ENCODE measurements at regions not wholly inside any gene's neighbourhood (a gene's known extent, or its start where the extent isn't known, plus 50 kb on each side); places are given as distances from the start of the nearest gene placed in this dataset.

GRCh38 chr4:141340458-141340857, 119.8 kb downstream of the ZNF330 start:
- no peak overlapping the region for H3K4me3 ChIP-seq (ENCODE audit: low read depth, low read length)
- TF ChIP-seq CTCF (conservative IDR thresholded peaks at IDR 0.05; ENCODE audit: low read depth, low read length): no peak
- no peak for DNase-seq (ENCODE audit: low read depth)

- peak; percentile 62 for TF ChIP-seq CTCF (conservative IDR thresholded peaks at IDR 0.05; ENCODE audit: low read depth, low read length)
- DNase-seq (ENCODE audit: low read depth): no peak
- H3K4me3 ChIP-seq (ENCODE audit: low read depth, low read length): no peak overlapping the region
Measured at GRCh38 chr4:141346144-141346543, 125.4 kb downstream of the ZNF330 start.

- no peak for TF ChIP-seq CTCF (conservative IDR thresholded peaks at IDR 0.05; ENCODE audit: low read depth, low read length)
- no peak overlapping the region for H3K4me3 ChIP-seq (ENCODE audit: low read depth, low read length)
- DNase-seq (ENCODE audit: low read depth): no peak
Measured at GRCh38 chr4:141347684-141348083, 127.0 kb downstream of the ZNF330 start.

- no peak for DNase-seq (ENCODE audit: low read depth)
- no peak for TF ChIP-seq CTCF (conservative IDR thresholded peaks at IDR 0.05; ENCODE audit: low read depth, low read length)
- no peak overlapping the region for H3K4me3 ChIP-seq (ENCODE audit: low read depth, low read length)
Measured at GRCh38 chr4:141348125-141348524, 127.4 kb downstream of the ZNF330 start.

- TF ChIP-seq CTCF (conservative IDR thresholded peaks at IDR 0.05; ENCODE audit: low read depth, low read length): no peak
- DNase-seq (ENCODE audit: low read depth): no peak
- no peak overlapping the region for H3K4me3 ChIP-seq (ENCODE audit: low read depth, low read length)
Measured at GRCh38 chr4:141348573-141348972, 127.9 kb downstream of the ZNF330 start.

GRCh38 chr4:141349236-141349635, 128.5 kb downstream of the ZNF330 start:
- DNase-seq (ENCODE audit: low read depth): no peak
- no peak for TF ChIP-seq CTCF (conservative IDR thresholded peaks at IDR 0.05; ENCODE audit: low read depth, low read length)
- H3K4me3 ChIP-seq (ENCODE audit: low read depth, low read length): no peak overlapping the region

GRCh38 chr4:141350122-141350905, 129.6 kb downstream of the ZNF330 start:
- TF ChIP-seq CTCF (conservative IDR thresholded peaks at IDR 0.05; ENCODE audit: low read depth, low read length): no peak
- DNase-seq (ENCODE audit: low read depth): peak; percentile 93
- no peak overlapping the region for H3K4me3 ChIP-seq (ENCODE audit: low read depth, low read length)
